ENCODE measurements at regions not wholly inside any gene's neighbourhood (a gene's known extent, or its start where the extent isn't known, plus 50 kb on each side); places are given as distances from the start of the nearest gene placed in this dataset.

GRCh38 chr22:22946131-22946530, 58.5 kb downstream of the IGLL5 start:
- TF ChIP-seq CTCF (IDR thresholded peaks at IDR 0.05), result no peak
- no peaks in the 10 kb centered on the region for H3K36me3 ChIP-seq (ENCODE audit: low read depth)
- ATAC-seq, result no peak
- H3K9me3 ChIP-seq, result no peaks in the 10 kb centered on the region
- H3K4me1 ChIP-seq (ENCODE audit: low read depth), result no peaks in the 10 kb centered on the region
- intact Hi-C loops (cut with DNase I, micrococcal nuclease), result loop anchor here in 1 of 2 donors (10.0 kb wide), 1 partner anchor 71 kb away; no protein-coding TSS in a partner anchor
- DNase-seq, result no peak
- no peak overlapping the region for H3K4me3 ChIP-seq

- no peak for TF ChIP-seq CTCF (IDR thresholded peaks at IDR 0.05)
- no peaks in the 10 kb centered on the region for H3K4me1 ChIP-seq (ENCODE audit: low read depth)
- no peak overlapping the region for H3K4me3 ChIP-seq
- ATAC-seq (no peak), DNase-seq (no peak)
- intact Hi-C loops (cut with DNase I, micrococcal nuclease), result loop anchor here in 1 of 2 donors (10.0 kb wide), 1 partner anchor 74 kb away; no protein-coding TSS in a partner anchor
- no peaks in the 10 kb centered on the region for H3K9me3 ChIP-seq
- no peaks in the 10 kb centered on the region for H3K36me3 ChIP-seq (ENCODE audit: low read depth)
Measured at GRCh38 chr22:22948651-22949571, 61.3 kb downstream of the IGLL5 start.

GRCh38 chr22:22949953-22950352, 62.3 kb downstream of the IGLL5 start:
- Histone ChIP-seq H3K36me3 (ENCODE audit: low read depth) (no peaks in the 10 kb centered on the region), H3K4me3 (no peak overlapping the region), H3K4me1 (ENCODE audit: low read depth) (no peaks in the 10 kb centered on the region), H3K9me3 (no peaks in the 10 kb centered on the region)
- ATAC-seq, result no peak
- intact Hi-C loops (cut with DNase I, micrococcal nuclease), result loop anchor here in 1 of 2 donors (10.0 kb wide), 1 partner anchor 75 kb away; no protein-coding TSS in a partner anchor
- no peak for TF ChIP-seq CTCF (IDR thresholded peaks at IDR 0.05)
- DNase-seq, result no peak

- Histone ChIP-seq H3K4me1 (ENCODE audit: low read depth) (no peaks in the 10 kb centered on the region), H3K9me3 (no peaks in the 10 kb centered on the region), H3K36me3 (ENCODE audit: low read depth) (no peaks in the 10 kb centered on the region), H3K4me3 (no peak overlapping the region)
- TF ChIP-seq CTCF (IDR thresholded peaks at IDR 0.05), result no peak
- DNase-seq (no peak), ATAC-seq (no peak)
- intact Hi-C loops (cut with DNase I, micrococcal nuclease), result no loop called here
Measured at GRCh38 chr22:22951035-22951434, 63.4 kb downstream of the IGLL5 start.

GRCh38 chr22:22952531-22953280, 65.1 kb downstream of the IGLL5 start:
- ATAC-seq, result no peak
- intact Hi-C loops (cut with DNase I, micrococcal nuclease), result no loop called here
- no peak for DNase-seq

More at GRCh38 chr22:22952531-22953280, 65.1 kb downstream of the IGLL5 start:
- Histone ChIP-seq H3K9me3 (no peaks in the 10 kb centered on the region), H3K36me3 (ENCODE audit: low read depth) (no peaks in the 10 kb centered on the region), H3K4me3 (no peak overlapping the region), H3K4me1 (ENCODE audit: low read depth) (no peaks in the 10 kb centered on the region)
- no peak for TF ChIP-seq CTCF (IDR thresholded peaks at IDR 0.05)

Data from mucosa of descending colon (tissue), 3 donors.